ENCODE measurements at regions not wholly inside any gene's neighbourhood (a gene's known extent, or its start where the extent isn't known, plus 50 kb on each side); places are given as distances from the start of the nearest gene placed in this dataset.

DNA sequence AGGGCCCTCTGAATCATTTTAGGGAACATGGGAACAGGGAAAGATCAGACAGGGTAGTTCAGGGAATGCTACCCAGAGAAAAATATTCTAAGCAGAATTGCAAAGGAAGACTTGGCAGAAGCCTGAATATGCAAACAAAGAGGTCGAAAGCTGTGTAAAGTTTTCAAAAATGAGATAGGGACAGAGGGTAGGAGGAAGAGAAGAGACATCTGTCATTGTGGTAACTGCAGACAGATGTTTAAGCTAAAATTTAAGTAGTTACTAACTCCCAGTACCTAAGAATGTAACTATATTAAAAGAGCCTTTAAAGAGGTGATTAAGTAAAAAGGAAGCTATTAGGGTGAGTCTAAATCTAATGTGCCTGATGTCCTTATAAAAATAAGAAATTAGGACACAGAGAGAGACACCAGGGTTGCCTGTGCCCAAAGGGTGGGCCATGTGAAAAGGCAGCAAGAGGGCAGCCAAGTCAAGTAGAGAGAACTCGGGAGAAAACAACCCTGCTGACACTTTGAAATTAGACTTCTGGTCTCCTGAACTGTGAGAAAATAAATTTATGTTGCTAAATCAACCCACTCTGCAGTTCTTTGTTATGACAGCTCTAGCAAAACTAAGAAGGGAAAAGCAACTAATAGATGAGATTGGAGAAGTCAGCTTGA, 1647.4 kb upstream of the C9orf72 start:
- TF ChIP-seq, protein P1, sequence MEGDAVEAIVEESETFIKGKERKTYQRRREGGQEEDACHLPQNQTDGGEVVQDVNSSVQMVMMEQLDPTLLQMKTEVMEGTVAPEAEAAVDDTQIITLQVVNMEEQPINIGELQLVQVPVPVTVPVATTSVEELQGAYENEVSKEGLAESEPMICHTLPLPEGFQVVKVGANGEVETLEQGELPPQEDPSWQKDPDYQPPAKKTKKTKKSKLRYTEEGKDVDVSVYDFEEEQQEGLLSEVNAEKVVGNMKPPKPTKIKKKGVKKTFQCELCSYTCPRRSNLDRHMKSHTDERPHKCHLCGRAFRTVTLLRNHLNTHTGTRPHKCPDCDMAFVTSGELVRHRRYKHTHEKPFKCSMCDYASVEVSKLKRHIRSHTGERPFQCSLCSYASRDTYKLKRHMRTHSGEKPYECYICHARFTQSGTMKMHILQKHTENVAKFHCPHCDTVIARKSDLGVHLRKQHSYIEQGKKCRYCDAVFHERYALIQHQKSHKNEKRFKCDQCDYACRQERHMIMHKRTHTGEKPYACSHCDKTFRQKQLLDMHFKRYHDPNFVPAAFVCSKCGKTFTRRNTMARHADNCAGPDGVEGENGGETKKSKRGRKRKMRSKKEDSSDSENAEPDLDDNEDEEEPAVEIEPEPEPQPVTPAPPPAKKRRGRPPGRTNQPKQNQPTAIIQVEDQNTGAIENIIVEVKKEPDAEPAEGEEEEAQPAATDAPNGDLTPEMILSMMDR (IDR thresholded peaks at IDR 0.05) = no peak
- no peak for TF ChIP-seq POLR2A (IDR thresholded peaks at IDR 0.05)

All from right lobe of liver (tissue), 4 donors.